ENCODE measurements at regions not wholly inside any gene's neighbourhood (a gene's known extent, or its start where the extent isn't known, plus 50 kb on each side); places are given as distances from the start of the nearest gene placed in this dataset.

DNA sequence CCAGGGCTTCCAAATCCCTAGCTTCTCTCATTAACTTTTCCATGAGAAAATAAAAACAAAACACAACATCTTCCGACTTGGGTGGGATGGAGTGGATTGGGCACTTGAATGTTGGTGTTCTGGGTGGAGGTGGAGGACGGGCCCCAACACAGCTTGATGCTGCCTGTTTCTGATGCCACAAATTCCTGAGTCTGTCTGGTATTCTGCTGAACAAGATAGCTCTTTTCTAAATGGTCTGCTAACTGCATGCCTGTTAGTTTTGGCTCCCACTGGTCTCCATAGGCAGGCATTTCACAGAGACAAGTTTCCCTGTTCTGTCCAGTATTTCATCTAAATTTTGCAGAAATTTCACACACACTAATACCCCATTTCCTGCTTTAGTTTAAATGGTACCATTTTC lies 160.9 kb upstream of the FZD8 start:
- no peak for DNase-seq (ENCODE audit: low spot score in 2 of 2)
- TF ChIP-seq, protein P1, sequence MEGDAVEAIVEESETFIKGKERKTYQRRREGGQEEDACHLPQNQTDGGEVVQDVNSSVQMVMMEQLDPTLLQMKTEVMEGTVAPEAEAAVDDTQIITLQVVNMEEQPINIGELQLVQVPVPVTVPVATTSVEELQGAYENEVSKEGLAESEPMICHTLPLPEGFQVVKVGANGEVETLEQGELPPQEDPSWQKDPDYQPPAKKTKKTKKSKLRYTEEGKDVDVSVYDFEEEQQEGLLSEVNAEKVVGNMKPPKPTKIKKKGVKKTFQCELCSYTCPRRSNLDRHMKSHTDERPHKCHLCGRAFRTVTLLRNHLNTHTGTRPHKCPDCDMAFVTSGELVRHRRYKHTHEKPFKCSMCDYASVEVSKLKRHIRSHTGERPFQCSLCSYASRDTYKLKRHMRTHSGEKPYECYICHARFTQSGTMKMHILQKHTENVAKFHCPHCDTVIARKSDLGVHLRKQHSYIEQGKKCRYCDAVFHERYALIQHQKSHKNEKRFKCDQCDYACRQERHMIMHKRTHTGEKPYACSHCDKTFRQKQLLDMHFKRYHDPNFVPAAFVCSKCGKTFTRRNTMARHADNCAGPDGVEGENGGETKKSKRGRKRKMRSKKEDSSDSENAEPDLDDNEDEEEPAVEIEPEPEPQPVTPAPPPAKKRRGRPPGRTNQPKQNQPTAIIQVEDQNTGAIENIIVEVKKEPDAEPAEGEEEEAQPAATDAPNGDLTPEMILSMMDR (IDR thresholded peaks at IDR 0.05), result no peak
- Histone ChIP-seq H3K4me3 (no peak overlapping the region), H3K36me3 (no peaks in the 10 kb centered on the region), H3K9me3 (no peaks in the 10 kb centered on the region), H3K27me3 (no peaks in the 10 kb centered on the region), H3K27ac (no peak overlapping the region), H3K4me1 (no peaks in the 10 kb centered on the region)
- intact Hi-C loops (cut with DNase I), result no loop called here

DNA sequence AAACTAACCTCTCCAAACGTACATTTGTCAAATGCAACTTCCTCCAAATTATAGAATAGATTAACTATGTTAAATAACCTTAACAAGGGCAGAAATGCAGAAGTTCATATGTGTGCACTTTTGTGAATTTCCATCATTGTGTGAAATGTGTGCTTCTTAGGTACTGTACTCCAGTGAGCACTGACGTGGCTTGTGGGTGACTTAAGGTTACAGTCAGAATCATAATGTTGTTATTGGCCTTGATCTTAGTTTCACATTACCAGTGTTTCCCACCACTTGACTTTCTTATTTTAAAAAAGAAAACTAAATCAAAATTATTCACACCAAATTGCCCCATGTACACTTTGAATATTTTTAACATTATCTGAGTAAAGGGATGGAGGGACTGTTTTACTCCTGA lies 155.1 kb upstream of the FZD8 start:
- H3K27ac ChIP-seq, result no peak overlapping the region
- TF ChIP-seq, protein P1 (IDR thresholded peaks at IDR 0.05), result no peak
- intact Hi-C loops (cut with DNase I), result no loop called here
- H3K36me3 ChIP-seq, result no peaks in the 10 kb centered on the region
- no peak overlapping the region for H3K4me3 ChIP-seq
- no peak for DNase-seq (ENCODE audit: low spot score in 2 of 2)
- H3K4me1 ChIP-seq, result no peaks in the 10 kb centered on the region
- H3K27me3 ChIP-seq, result no peaks in the 10 kb centered on the region
- no peaks in the 10 kb centered on the region for H3K9me3 ChIP-seq

DNA sequence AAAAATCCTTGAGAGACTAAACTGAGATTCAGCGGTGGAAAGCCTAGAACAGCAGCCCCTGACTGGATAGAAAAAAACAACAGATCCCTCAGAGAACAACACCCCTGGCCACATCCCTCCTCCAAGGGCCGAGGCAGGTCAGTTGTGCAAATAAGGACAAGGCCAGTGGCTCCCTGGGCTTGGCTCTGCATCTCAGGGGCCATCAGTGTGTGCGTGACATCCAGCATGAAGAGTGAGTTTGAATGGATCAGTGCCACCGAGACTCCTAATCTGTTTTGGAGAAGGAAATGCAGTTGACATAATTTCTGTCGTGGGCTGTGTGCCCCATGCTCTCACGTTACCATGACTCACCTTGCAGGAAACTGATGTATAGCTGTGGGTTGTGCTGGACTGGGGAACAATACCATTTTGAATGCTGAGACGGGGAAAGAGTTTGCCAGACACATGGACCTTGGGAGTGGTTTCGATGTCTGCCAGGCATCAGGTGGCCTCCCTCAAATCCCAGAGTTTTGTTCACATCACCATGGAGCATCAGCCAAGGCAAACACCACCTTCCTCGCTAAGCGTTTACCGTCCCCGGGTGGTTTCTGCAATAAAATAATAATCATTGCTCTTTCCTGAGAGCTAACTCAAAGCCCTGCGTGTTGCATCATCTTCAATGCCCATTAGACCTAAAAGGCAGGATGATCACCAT lies 153.2 kb upstream of the FZD8 start:
- H3K36me3 ChIP-seq, result no peaks in the 10 kb centered on the region

DNA sequence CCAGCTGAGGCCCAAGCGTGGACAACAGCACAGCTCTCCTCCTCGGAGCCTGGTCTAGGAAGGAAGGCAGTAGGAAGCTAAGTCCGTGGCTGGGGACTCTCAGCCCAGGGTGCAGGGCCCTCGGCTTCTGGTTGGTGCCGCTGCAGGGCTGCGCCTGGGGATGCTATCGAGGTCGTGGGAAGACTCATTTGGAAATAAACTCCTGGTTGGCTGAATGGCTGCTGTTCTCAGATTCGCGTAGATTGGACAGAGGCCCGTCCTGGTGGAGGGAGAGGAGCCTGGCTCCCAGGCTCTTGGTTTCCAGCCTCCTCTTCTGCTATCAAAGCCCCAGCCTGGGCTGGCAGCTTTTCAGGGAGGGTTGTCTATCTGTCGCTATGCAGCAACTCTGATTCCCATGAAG lies 152.6 kb upstream of the FZD8 start:
- no peaks in the 10 kb centered on the region for H3K36me3 ChIP-seq
- H3K27me3 ChIP-seq, result no peaks in the 10 kb centered on the region
- H3K4me3 ChIP-seq, result no peak overlapping the region
- TF ChIP-seq, protein P1 (IDR thresholded peaks at IDR 0.05), result peak in 2 of 3 experiments; percentile 46 to 56
- H3K27ac ChIP-seq, result no peak overlapping the region
- no peaks in the 10 kb centered on the region for H3K9me3 ChIP-seq
- no peaks in the 10 kb centered on the region for H3K4me1 ChIP-seq
- intact Hi-C loops (cut with DNase I), result no loop called here
- DNase-seq (ENCODE audit: low spot score in 2 of 2), result no peak

More for the DNA sequence above, 153.2 kb upstream of the FZD8 start:
- no peak for DNase-seq (ENCODE audit: low spot score in 2 of 2)
- no peak overlapping the region for H3K27ac ChIP-seq
- no peak overlapping the region for H3K4me3 ChIP-seq
- no peaks in the 10 kb centered on the region for H3K4me1 ChIP-seq
- TF ChIP-seq, protein P1 (IDR thresholded peaks at IDR 0.05), result no peak
- H3K9me3 ChIP-seq, result no peaks in the 10 kb centered on the region
- intact Hi-C loops (cut with DNase I), result no loop called here
- H3K27me3 ChIP-seq, result no peaks in the 10 kb centered on the region

DNA sequence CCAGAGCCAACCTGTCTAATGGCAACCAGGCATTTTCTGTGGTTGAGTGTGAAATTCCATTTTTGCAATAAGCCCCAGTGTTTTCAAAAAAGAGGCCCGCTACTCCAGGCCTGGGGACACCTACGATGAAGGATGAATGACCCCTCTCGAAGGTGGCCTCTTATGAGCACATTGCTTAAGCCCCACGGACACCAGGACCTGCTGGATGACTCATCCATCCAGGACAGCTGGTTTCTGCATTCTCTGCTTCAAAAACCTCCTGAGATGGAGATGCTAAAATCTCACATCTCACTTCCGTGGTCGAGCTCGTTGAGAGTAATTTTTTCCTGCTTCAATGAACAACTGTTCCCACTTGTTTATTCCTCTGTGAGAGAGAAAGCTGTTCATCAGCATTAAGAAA lies 150.2 kb upstream of the FZD8 start:
- H3K9me3 ChIP-seq, result no peaks in the 10 kb centered on the region
- H3K27me3 ChIP-seq, result no peaks in the 10 kb centered on the region
- no peak for DNase-seq (ENCODE audit: low spot score in 2 of 2)
- H3K27ac ChIP-seq, result no peak overlapping the region
- H3K4me3 ChIP-seq, result no peak overlapping the region
- H3K4me1 ChIP-seq, result no peaks in the 10 kb centered on the region
- no peaks in the 10 kb centered on the region for H3K36me3 ChIP-seq
- intact Hi-C loops (cut with DNase I), result no loop called here
- TF ChIP-seq, protein P1 (IDR thresholded peaks at IDR 0.05), result no peak

DNA sequence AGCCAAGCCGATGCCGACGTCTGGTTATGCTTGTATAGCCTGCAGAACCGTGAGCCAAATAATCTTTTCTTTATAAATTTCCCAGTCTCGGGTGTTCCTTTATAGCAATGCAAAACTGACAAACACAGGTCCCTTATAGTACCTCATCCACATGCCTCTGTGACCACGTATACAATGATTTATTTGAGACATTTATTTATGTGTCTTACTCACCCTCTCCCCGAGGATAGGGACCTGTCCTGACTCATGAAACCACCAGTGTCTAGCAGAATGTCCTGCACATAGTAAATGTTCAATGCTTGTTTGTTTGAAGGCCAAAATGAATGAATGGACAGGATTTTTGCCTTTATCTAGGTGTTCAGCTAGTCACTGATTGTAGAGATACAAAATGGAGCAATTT lies 147.9 kb upstream of the FZD8 start:
- Histone ChIP-seq H3K9me3 (no peaks in the 10 kb centered on the region), H3K27me3 (no peaks in the 10 kb centered on the region), H3K4me3 (no peak overlapping the region), H3K36me3 (no peaks in the 10 kb centered on the region), H3K27ac (no peak overlapping the region), H3K4me1 (no peaks in the 10 kb centered on the region)
- intact Hi-C loops (cut with DNase I), result no loop called here
- DNase-seq (ENCODE audit: low spot score in 2 of 2), result no peak
- TF ChIP-seq, protein P1 (IDR thresholded peaks at IDR 0.05), result no peak

Data from ascending aorta (tissue), 2 donors.